GM12878 (cell line): ENCODE measurements at regions not wholly inside any gene's neighbourhood (a gene's known extent, or its start where the extent isn't known, plus 50 kb on each side); places are given as distances from the start of the nearest gene placed in this dataset.

ENCODE experiments used
- ATAC-seq: fragments of 200-7000 bp; cut with Tn5 transposase; 3 replicates; pipeline ENCODE4 v1.9.1; 2020; ENCODE audit warnings: mild to moderate bottlenecking, moderate library complexity
- BruUV-seq: library from RNA; stranded (reverse); fragments of 400-500 nt; replicated peaks from 2 replicates; lab custom pipeline; 2021; lab: Mats Ljungman, UMichigan
- CTCF ChIA-PET: fragments of 300-600 bp; sonication (Branson Sonifier 250); formaldehyde crosslinking; extraction: SDS; loops from one replicate; lab custom pipeline; 2021; ENCODE audit warnings: inconsistent platforms; lab: Yijun Ruan, JAX
- POLR2A ChIA-PET: fragments of 350-600 bp; formaldehyde crosslinking; extraction: SDS; loops from one replicate; lab custom pipeline; 2021; ENCODE audit warnings: inconsistent platforms; lab: Charles Lee
- RAD21 ChIA-PET: fragments of 300-600 bp; sonication (Branson Sonifier 250); formaldehyde crosslinking; loops from one replicate; lab custom pipeline; 2023; ENCODE audit warnings: antibody characterized with exemption; ENCODE audit not compliant: unreplicated experiment; lab: Charles Lee
- SMC1A ChIA-PET: fragments of 300-600 bp; sonication (Branson Sonifier 250); formaldehyde crosslinking; loops from one replicate; lab custom pipeline; 2023; ENCODE audit not compliant: unreplicated experiment, uncharacterized antibody; lab: Charles Lee
- DNase-seq: peaks from one replicate; pipeline ENCODE4 v3.0.0-alpha.2; 2011; ENCODE audit warnings: low read depth, low spot score
- FAIRE-seq: peaks from 3 replicates; lab custom pipeline; 2011; peaks lifted over from hg19 to GRCh38; lab: Jason Lieb, UNC
- H2AFZ ChIP-seq: 2 replicates; pipeline ENCODE4 v1.6.0; 2011; ENCODE audit warnings: low read depth, low read length, control low read depth; ENCODE audit not compliant: control insufficient read depth
- H3K27ac ChIP-seq: 2 replicates; pipeline ENCODE4 v1.5.1; 2011; ENCODE audit warnings: control low read depth; ENCODE audit not compliant: control insufficient read depth, insufficient read depth
- H3K27me3 ChIP-seq, 2 experiments: replicated peaks in 1 of 2; 2 replicates each; pipeline versions ENCODE4 v1.6.0 to v1.6.1; 2011; ENCODE audit warnings: low read length in 1 of 2; ENCODE audit not compliant: control insufficient read depth in 2 of 2, insufficient read depth in 2 of 2
- H3K36me3 ChIP-seq, 2 experiments: 2 replicates each; pipeline ENCODE4 v1.5.1; 2011; ENCODE audit warnings: low read length in 1 of 2; ENCODE audit not compliant: control insufficient read depth in 2 of 2, insufficient read depth in 2 of 2
- H3K4me1 ChIP-seq: 2 replicates; pipeline ENCODE4 v1.6.1; 2011; ENCODE audit warnings: mild to moderate bottlenecking, low read length, moderate library complexity, mixed read lengths; ENCODE audit not compliant: control insufficient read depth, insufficient read depth
- H3K4me2 ChIP-seq: 2 replicates; pipeline ENCODE4 v1.6.0; 2011; ENCODE audit warnings: control low read depth; ENCODE audit not compliant: control insufficient read depth, insufficient read depth
- H3K4me3 ChIP-seq: fragments of 200-600 bp; sonication (generic); 2 replicates; pipeline ENCODE4 v1.5.1; 2016
- H3K79me2 ChIP-seq: 2 replicates; pipeline ENCODE4 v1.6.0; 2011; ENCODE audit warnings: low read length; ENCODE audit not compliant: control insufficient read depth, insufficient read depth
- H3K9ac ChIP-seq: 2 replicates; pipeline ENCODE4 v1.8.0; 2011; ENCODE audit warnings: low read length, control low read depth, mixed read lengths; ENCODE audit not compliant: control insufficient read depth, insufficient read depth
- H3K9me3 ChIP-seq: replicated peaks from 3 replicates; pipeline ENCODE4 v1.5.1; 2011; ENCODE audit warnings: mild to moderate bottlenecking, low read length; ENCODE audit not compliant: control insufficient read depth, insufficient read depth
- H4K20me1 ChIP-seq: 2 replicates; pipeline ENCODE4 v1.6.0; 2011; ENCODE audit not compliant: control insufficient read depth, insufficient read depth
- CTCF ChIP-seq, 3 experiments: IDR thresholded peaks in 2 of 3; conservative IDR thresholded peaks in 1 of 3; 2 replicates each; pipeline ENCODE4 v1.5.1; 2011; ENCODE audit warnings: low read depth in 3 of 3, low read length in 3 of 3, mild to moderate bottlenecking in 3 of 3, control low read depth in 2 of 3, moderate library complexity in 2 of 3, inconsistent platforms in 1 of 3, mixed read lengths in 1 of 3; ENCODE audit not compliant: control insufficient read depth in 2 of 3, insufficient read depth in 1 of 3; ENCODE audit errors: extremely low read depth in 1 of 3
- KDM1A ChIP-seq: fragments of 200-600 bp; sonication (generic); IDR thresholded peaks from 2 replicates; pipeline ENCODE4 v1.6.1; 2016; ENCODE audit warnings: borderline replicate concordance
- TBL1XR1 ChIP-seq: IDR thresholded peaks from 2 replicates; pipeline ENCODE4 v1.6.1; 2012; ENCODE audit warnings: low read depth, low read length, improper control_type of control experiment
- WGBS: methylation state at CpG from one replicate; pipeline ENCODE4 v1.1.6; 2016; ENCODE audit warnings: low lambda C conversion rate; ENCODE audit not compliant: insufficient replicate concordance, insufficient coverage; ENCODE audit errors: missing lambda C conversion rate; 5-methylcytosine and 5-hydroxymethylcytosine counted together
- in situ Hi-C: fragments of 300-500 bp; cut with MboI; formaldehyde crosslinking; loops from 9 replicates; pipeline ENCODE4 v1.14.3; 2018; ENCODE audit warnings: mixed read lengths
- intact Hi-C: fragments of 100-400 bp; cut with micrococcal nuclease; formaldehyde crosslinking; loops from one replicate; pipeline ENCODE4 v1.14.2; 2022; ENCODE audit not compliant: unreplicated experiment

- Histone ChIP-seq H3K4me2 (no peak overlapping the region), H3K79me2 (no peaks in the 10 kb centered on the region), H3K36me3 (no peaks in the 10 kb centered on the region), H4K20me1 (no peaks in the 10 kb centered on the region), H3K27ac (no peak overlapping the region), H2AFZ (no peak overlapping the region), H3K9ac (no peak overlapping the region), H3K4me3 (no peak overlapping the region), H3K9me3 (no peaks in the 10 kb centered on the region), H3K4me1 (no peaks in the 10 kb centered on the region), H3K27me3 (no peaks in the 10 kb centered on the region)
- WGBS: 0% methylated on average over 1 of the region's 1 CpG
- ChIA-PET CTCF (interaction anchor here (1.0 kb wide), 1 partner anchor 18 kb away, joined by 3 read pairs; no protein-coding TSS in a partner anchor), SMC1A (no interaction called here), POLR2A (no interaction called here), RAD21 (no interaction called here)
- DNase-seq: no peak
- in situ Hi-C loops: no loop called here
- no peak for FAIRE-seq
- intact Hi-C loops: no loop called here
- TF ChIP-seq CTCF (IDR thresholded peaks at IDR 0.05 in 2 of 3, conservative IDR thresholded peaks at IDR 0.05 in 1 of 3; ENCODE audit: control insufficient read depth in 2 of 3, extremely low read depth in 1 of 3, insufficient read depth in 1 of 3, low read depth in 3 of 3, low read length in 3 of 3): no peak
- no peak for TF ChIP-seq TBL1XR1
- TF ChIP-seq KDM1A: no peak
- no TSS peak for BruUV-seq
- no peak for ATAC-seq
These were observed 627.2 kb downstream of the PSAT1 start for GRCh38 chr9:78923966-78924659.
